Common myeloid progenitor, CD34-positive (primary cell): ENCODE measurements at regions not wholly inside any gene's neighbourhood (a gene's known extent, or its start where the extent isn't known, plus 50 kb on each side); places are given as distances from the start of the nearest gene placed in this dataset.

Experiments used
- CTCF ChIA-PET: fragments of 350-600 bp; sonication (Branson Sonifier 250); formaldehyde crosslinking; loops from one replicate; lab custom pipeline; 2021; ENCODE audit warnings: antibody characterized with exemption; lab: Charles Lee
- POLR2A ChIA-PET: fragments of 350-600 bp; sonication (Branson Sonifier 250); formaldehyde crosslinking; loops from one replicate; lab custom pipeline; 2021; ENCODE audit warnings: antibody characterized with exemption; lab: Charles Lee
- DNase-seq, 3 donors: peaks; one replicate each; pipeline versions ENCODE4 v3.0.0 to v3.0.0-alpha.2; 2013
- H3K27ac ChIP-seq, 2 experiments: 1 replicate in 1 of 2; 2 replicates in 1 of 2; pipeline ENCODE4 v1.7.0; 2013; ENCODE audit warnings: inconsistent platforms in 2 of 2, low read length in 2 of 2, mild to moderate bottlenecking in 2 of 2, low read depth in 1 of 2, moderate library complexity in 1 of 2; ENCODE audit not compliant: severe bottlenecking in 2 of 2, insufficient read depth in 1 of 2, poor library complexity in 1 of 2
- H3K27me3 ChIP-seq, 5 experiments: replicated peaks in 2 of 5; 1 replicate in 3 of 5; 2 replicates in 2 of 5; pipeline versions ENCODE4 v1.6.1 to v1.7.0; 2013; ENCODE audit warnings: low read length in 4 of 5, mild to moderate bottlenecking in 2 of 5, moderate library complexity in 2 of 5, inconsistent platforms in 1 of 5; ENCODE audit not compliant: insufficient read depth in 5 of 5, control insufficient read depth in 4 of 5
- H3K36me3 ChIP-seq, 4 experiments: 1 replicate in 2 of 4; 2 replicates in 2 of 4; pipeline versions ENCODE4 v1.6.1 to v1.7.0; 2013; ENCODE audit warnings: low read length in 3 of 4, control low read depth in 1 of 4, mild to moderate bottlenecking in 1 of 4; ENCODE audit not compliant: control insufficient read depth in 4 of 4, insufficient read depth in 4 of 4
- H3K4me1 ChIP-seq, 4 experiments: 1 replicate in 3 of 4; 2 replicates in 1 of 4; pipeline versions ENCODE4 v1.6.1 to v1.7.1; 2013; ENCODE audit warnings: low read length in 3 of 4, mild to moderate bottlenecking in 3 of 4, control low read depth in 1 of 4, inconsistent platforms in 1 of 4, moderate library complexity in 1 of 4; ENCODE audit not compliant: control insufficient read depth in 4 of 4, insufficient read depth in 4 of 4; ENCODE audit errors: control extremely low read depth in 1 of 4
- H3K4me3 ChIP-seq, 7 experiments: 1 replicate in 4 of 7; 2 replicates in 3 of 7; pipeline versions ENCODE4 v1.5.1 to v1.7.0; 2013; ENCODE audit warnings: mild to moderate bottlenecking in 7 of 7, low read length in 6 of 7, moderate library complexity in 6 of 7, inconsistent platforms in 2 of 7, low read depth in 2 of 7, control low read depth in 1 of 7; ENCODE audit not compliant: insufficient read depth in 4 of 7, control insufficient read depth in 1 of 7; ENCODE audit errors: extremely low read depth in 1 of 7
- H3K9me3 ChIP-seq, 5 experiments: 1 replicate in 4 of 5; 2 replicates in 1 of 5; pipeline versions ENCODE4 v1.6.1 to v1.7.1; 2013; ENCODE audit warnings: low read length in 4 of 5, mild to moderate bottlenecking in 2 of 5, inconsistent platforms in 1 of 5, low read depth in 1 of 5, moderate library complexity in 1 of 5; ENCODE audit not compliant: control insufficient read depth in 4 of 5, insufficient read depth in 2 of 5; ENCODE audit errors: control extremely low read depth in 1 of 5
- WGBS: methylation state at CpG from one replicate; pipeline ENCODE4 v1.1.5; 2013; ENCODE audit not compliant: insufficient coverage; 5-methylcytosine and 5-hydroxymethylcytosine counted together

GRCh38 chr3:55218577-55218976 is 268.5 kb downstream of the WNT5A start:
- WGBS: no CpG with 5 or more reads among the region's 1 CpG
- Histone ChIP-seq H3K9me3 (no peaks in the 10 kb centered on the region), H3K4me3 (no peak overlapping the region), H3K27ac (no peak overlapping the region), H3K4me1 (no peaks in the 10 kb centered on the region), H3K36me3 (no peaks in the 10 kb centered on the region), H3K27me3 (no peaks in the 10 kb centered on the region)
- DNase-seq: no peak
- ChIA-PET CTCF (no interaction called here), POLR2A (no interaction called here)

GRCh38 chr3:55207744-55208143 is 279.4 kb downstream of the WNT5A start:
- ChIA-PET POLR2A (no interaction called here), CTCF (no interaction called here)
- no peak for DNase-seq
- no peak overlapping the region for H3K4me3 ChIP-seq
- H3K4me1 ChIP-seq: no peaks in the 10 kb centered on the region
- H3K27ac ChIP-seq: no peak overlapping the region
- H3K36me3 ChIP-seq: no peaks in the 10 kb centered on the region
- no peaks in the 10 kb centered on the region for H3K9me3 ChIP-seq
- H3K27me3 ChIP-seq: no peaks in the 10 kb centered on the region

- H3K4me3 ChIP-seq: no peak overlapping the region
- no peak for DNase-seq
- H3K36me3 ChIP-seq: no peaks in the 10 kb centered on the region
- ChIA-PET CTCF (no interaction called here), POLR2A (no interaction called here)
- no peak overlapping the region for H3K27ac ChIP-seq
- H3K4me1 ChIP-seq: no peaks in the 10 kb centered on the region
- no CpG with 5 or more reads among the region's 1 CpG for WGBS
- H3K9me3 ChIP-seq: no peaks in the 10 kb centered on the region
- H3K27me3 ChIP-seq: no peaks in the 10 kb centered on the region
Measured at GRCh38 chr3:55205990-55206389, 278.1 kb upstream of the LRTM1 start.

- Histone ChIP-seq H3K27me3 (no peaks in the 10 kb centered on the region), H3K9me3 (no peaks in the 10 kb centered on the region), H3K27ac (no peak overlapping the region), H3K4me3 (no peak overlapping the region), H3K4me1 (no peaks in the 10 kb centered on the region), H3K36me3 (no peaks in the 10 kb centered on the region)
- ChIA-PET CTCF (no interaction called here), POLR2A (no interaction called here)
- DNase-seq: no peak
- no CpG with 5 or more reads among the region's 1 CpG for WGBS
Measured at GRCh38 chr3:55204417-55204816, 276.6 kb upstream of the LRTM1 start.

GRCh38 chr3:55203546-55203945 is 275.7 kb upstream of the LRTM1 start:
- 100% methylated on average over 2 of the region's 4 CpGs for WGBS
- no peaks in the 10 kb centered on the region for H3K4me1 ChIP-seq
- POLR2A ChIA-PET: no interaction called here
- no peak overlapping the region for H3K4me3 ChIP-seq
- no peaks in the 10 kb centered on the region for H3K9me3 ChIP-seq
- H3K27me3 ChIP-seq: no peaks in the 10 kb centered on the region
- no peaks in the 10 kb centered on the region for H3K36me3 ChIP-seq
- CTCF ChIA-PET: no interaction called here
- DNase-seq: no peak
- H3K27ac ChIP-seq: no peak overlapping the region

GRCh38 chr3:55203006-55203405 is 275.1 kb upstream of the LRTM1 start:
- 90% methylated on average over 4 of the region's 4 CpGs for WGBS
- Histone ChIP-seq H3K36me3 (no peaks in the 10 kb centered on the region), H3K4me3 (no peak overlapping the region), H3K27me3 (no peaks in the 10 kb centered on the region), H3K4me1 (no peaks in the 10 kb centered on the region), H3K27ac (no peak overlapping the region), H3K9me3 (no peaks in the 10 kb centered on the region)
- DNase-seq: no peak
- ChIA-PET CTCF (no interaction called here), POLR2A (no interaction called here)

GRCh38 chr3:55202326-55202725 is 274.5 kb upstream of the LRTM1 start:
- WGBS: 94% methylated on average over 2 of the region's 2 CpGs
- H3K27ac ChIP-seq: no peak overlapping the region
- no peaks in the 10 kb centered on the region for H3K36me3 ChIP-seq
- POLR2A ChIA-PET: no interaction called here
- H3K4me1 ChIP-seq: no peaks in the 10 kb centered on the region
- DNase-seq: no peak
- no peaks in the 10 kb centered on the region for H3K9me3 ChIP-seq
- CTCF ChIA-PET: no interaction called here
- H3K27me3 ChIP-seq: no peaks in the 10 kb centered on the region
- no peak overlapping the region for H3K4me3 ChIP-seq
